ENCODE measurements at regions not wholly inside any gene's neighbourhood (a gene's known extent, or its start where the extent isn't known, plus 50 kb on each side); places are given as distances from the start of the nearest gene placed in this dataset.

- DNase-seq (ENCODE audit: low read depth in 1 of 2, low spot score in 1 of 2), result no peak
- TF ChIP-seq POLR2AphosphoS5 (IDR thresholded peaks at IDR 0.05; ENCODE audit: low read depth), result no peak
- H3K4me3 ChIP-seq (replicated peaks; ENCODE audit: insufficient read depth, low read length), result no peak overlapping the region
- peaks cover 2% of the 10 kb centered on the region for H3K27me3 ChIP-seq (ENCODE audit: insufficient read depth, poor library complexity, severe bottlenecking)
- no peak overlapping the region for H3K27ac ChIP-seq (replicated peaks)
Measured at GRCh38 chr10:10819206-10819856, 198.3 kb upstream of the CELF2 start.

DNA sequence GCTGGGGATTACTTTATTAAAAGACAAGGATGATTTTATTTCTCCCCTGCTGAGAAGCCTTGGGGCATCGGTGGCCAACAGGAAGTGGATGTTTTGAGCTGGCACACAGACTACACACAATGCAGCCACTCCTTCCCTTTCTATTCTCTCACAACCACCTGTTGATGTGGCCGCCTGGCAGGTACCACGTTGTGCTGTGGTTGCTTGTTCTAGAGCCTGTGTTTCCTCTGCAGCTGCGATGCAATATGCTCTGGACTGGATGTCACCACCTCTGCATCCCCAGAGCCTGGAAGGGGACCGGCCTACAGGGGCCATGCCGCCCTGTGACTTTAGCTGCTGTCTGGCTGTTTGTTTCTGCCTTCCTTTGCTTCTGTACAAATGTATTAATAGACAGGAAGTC lies 195.7 kb upstream of the CELF2 start:
- TF ChIP-seq, protein P1, sequence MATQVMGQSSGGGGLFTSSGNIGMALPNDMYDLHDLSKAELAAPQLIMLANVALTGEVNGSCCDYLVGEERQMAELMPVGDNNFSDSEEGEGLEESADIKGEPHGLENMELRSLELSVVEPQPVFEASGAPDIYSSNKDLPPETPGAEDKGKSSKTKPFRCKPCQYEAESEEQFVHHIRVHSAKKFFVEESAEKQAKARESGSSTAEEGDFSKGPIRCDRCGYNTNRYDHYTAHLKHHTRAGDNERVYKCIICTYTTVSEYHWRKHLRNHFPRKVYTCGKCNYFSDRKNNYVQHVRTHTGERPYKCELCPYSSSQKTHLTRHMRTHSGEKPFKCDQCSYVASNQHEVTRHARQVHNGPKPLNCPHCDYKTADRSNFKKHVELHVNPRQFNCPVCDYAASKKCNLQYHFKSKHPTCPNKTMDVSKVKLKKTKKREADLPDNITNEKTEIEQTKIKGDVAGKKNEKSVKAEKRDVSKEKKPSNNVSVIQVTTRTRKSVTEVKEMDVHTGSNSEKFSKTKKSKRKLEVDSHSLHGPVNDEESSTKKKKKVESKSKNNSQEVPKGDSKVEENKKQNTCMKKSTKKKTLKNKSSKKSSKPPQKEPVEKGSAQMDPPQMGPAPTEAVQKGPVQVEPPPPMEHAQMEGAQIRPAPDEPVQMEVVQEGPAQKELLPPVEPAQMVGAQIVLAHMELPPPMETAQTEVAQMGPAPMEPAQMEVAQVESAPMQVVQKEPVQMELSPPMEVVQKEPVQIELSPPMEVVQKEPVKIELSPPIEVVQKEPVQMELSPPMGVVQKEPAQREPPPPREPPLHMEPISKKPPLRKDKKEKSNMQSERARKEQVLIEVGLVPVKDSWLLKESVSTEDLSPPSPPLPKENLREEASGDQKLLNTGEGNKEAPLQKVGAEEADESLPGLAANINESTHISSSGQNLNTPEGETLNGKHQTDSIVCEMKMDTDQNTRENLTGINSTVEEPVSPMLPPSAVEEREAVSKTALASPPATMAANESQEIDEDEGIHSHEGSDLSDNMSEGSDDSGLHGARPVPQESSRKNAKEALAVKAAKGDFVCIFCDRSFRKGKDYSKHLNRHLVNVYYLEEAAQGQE (IDR thresholded peaks at IDR 0.05; ENCODE audit: insufficient replicate concordance, low read depth), result no peak
- TF ChIP-seq POLR2AphosphoS5 (IDR thresholded peaks at IDR 0.05; ENCODE audit: low read depth), result no peak
- TF ChIP-seq GABPA (IDR thresholded peaks at IDR 0.05; ENCODE audit: low read depth), result no peak
- TF ChIP-seq SPI1 (IDR thresholded peaks at IDR 0.05; ENCODE audit: borderline replicate concordance, low read depth), result no peak
- no peak overlapping the region for H3K4me3 ChIP-seq (replicated peaks; ENCODE audit: insufficient read depth, low read length)
- H3K27me3 ChIP-seq (ENCODE audit: insufficient read depth, poor library complexity, severe bottlenecking), result peaks cover 2% of the 10 kb centered on the region
- no peak for DNase-seq (ENCODE audit: low read depth in 1 of 2, low spot score in 1 of 2)
- H3K27ac ChIP-seq (replicated peaks), result no peak overlapping the region

- H3K4me3 ChIP-seq (replicated peaks; ENCODE audit: insufficient read depth, low read length), result no peak overlapping the region
- H3K27me3 ChIP-seq (ENCODE audit: insufficient read depth, poor library complexity, severe bottlenecking), result peaks cover 2% of the 10 kb centered on the region
- DNase-seq (ENCODE audit: low read depth in 1 of 2, low spot score in 1 of 2), result no peak
- H3K27ac ChIP-seq (replicated peaks), result no peak overlapping the region
- TF ChIP-seq, protein P2, sequence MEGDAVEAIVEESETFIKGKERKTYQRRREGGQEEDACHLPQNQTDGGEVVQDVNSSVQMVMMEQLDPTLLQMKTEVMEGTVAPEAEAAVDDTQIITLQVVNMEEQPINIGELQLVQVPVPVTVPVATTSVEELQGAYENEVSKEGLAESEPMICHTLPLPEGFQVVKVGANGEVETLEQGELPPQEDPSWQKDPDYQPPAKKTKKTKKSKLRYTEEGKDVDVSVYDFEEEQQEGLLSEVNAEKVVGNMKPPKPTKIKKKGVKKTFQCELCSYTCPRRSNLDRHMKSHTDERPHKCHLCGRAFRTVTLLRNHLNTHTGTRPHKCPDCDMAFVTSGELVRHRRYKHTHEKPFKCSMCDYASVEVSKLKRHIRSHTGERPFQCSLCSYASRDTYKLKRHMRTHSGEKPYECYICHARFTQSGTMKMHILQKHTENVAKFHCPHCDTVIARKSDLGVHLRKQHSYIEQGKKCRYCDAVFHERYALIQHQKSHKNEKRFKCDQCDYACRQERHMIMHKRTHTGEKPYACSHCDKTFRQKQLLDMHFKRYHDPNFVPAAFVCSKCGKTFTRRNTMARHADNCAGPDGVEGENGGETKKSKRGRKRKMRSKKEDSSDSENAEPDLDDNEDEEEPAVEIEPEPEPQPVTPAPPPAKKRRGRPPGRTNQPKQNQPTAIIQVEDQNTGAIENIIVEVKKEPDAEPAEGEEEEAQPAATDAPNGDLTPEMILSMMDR (IDR thresholded peaks at IDR 0.05; ENCODE audit: insufficient read depth, low read length), result no peak
- no peak for TF ChIP-seq GABPA (IDR thresholded peaks at IDR 0.05; ENCODE audit: low read depth)
- TF ChIP-seq, protein P1 (IDR thresholded peaks at IDR 0.05; ENCODE audit: insufficient replicate concordance, low read depth), result no peak
- no peak for TF ChIP-seq SPI1 (IDR thresholded peaks at IDR 0.05; ENCODE audit: borderline replicate concordance, low read depth)
- no peak for TF ChIP-seq POLR2AphosphoS5 (IDR thresholded peaks at IDR 0.05; ENCODE audit: low read depth)
Measured at GRCh38 chr10:10824591-10825148, 193.0 kb upstream of the CELF2 start.

DNA sequence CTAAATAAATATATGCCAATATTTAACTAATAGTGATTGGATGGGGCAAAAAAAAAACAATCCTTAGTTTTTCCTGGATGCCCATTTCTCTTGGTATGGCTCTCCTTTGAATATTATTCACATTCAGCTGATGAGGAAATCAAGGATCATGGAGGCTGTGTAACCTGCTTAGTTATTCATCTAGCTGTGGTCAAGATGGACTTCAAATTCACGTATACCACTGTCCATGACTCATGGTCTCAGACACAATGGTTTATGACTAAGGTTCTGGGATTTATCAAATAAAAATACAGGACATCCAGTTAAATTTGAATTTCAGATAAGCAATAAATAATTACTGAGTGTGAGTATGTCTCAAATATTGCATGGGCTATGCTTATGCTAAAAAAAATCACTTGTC lies 191.5 kb upstream of the CELF2 start:
- Histone ChIP-seq H3K27ac (replicated peaks) (no peak overlapping the region), H3K4me3 (replicated peaks; ENCODE audit: insufficient read depth, low read length) (no peak overlapping the region), H3K27me3 (ENCODE audit: insufficient read depth, poor library complexity, severe bottlenecking) (peaks cover 2% of the 10 kb centered on the region)
- DNase-seq (ENCODE audit: low read depth in 1 of 2, low spot score in 1 of 2), result no peak
- TF ChIP-seq SPI1 (IDR thresholded peaks at IDR 0.05; ENCODE audit: borderline replicate concordance, low read depth) (no peak), GABPA (IDR thresholded peaks at IDR 0.05; ENCODE audit: low read depth) (no peak), POLR2AphosphoS5 (IDR thresholded peaks at IDR 0.05; ENCODE audit: low read depth) (no peak)
- TF ChIP-seq, protein P1 (IDR thresholded peaks at IDR 0.05; ENCODE audit: insufficient replicate concordance, low read depth), result no peak
- TF ChIP-seq, protein P2 (IDR thresholded peaks at IDR 0.05; ENCODE audit: insufficient read depth, low read length), result no peak

Data from HL-60 (cell line).